GM13977 (cell line): ENCODE measurements at regions not wholly inside any gene's neighbourhood (a gene's known extent, or its start where the extent isn't known, plus 50 kb on each side); places are given as distances from the start of the nearest gene placed in this dataset.

Source experiments
- DNase-seq: peaks from one replicate; pipeline ENCODE4 v3.0.0; 2012; ENCODE audit warnings: low spot score
- CTCF ChIP-seq: IDR thresholded peaks from 2 replicates; pipeline ENCODE4 v1.5.1; 2012; ENCODE audit warnings: mild to moderate bottlenecking, control low read depth; ENCODE audit not compliant: insufficient read depth; ENCODE audit errors: extremely low read depth, missing control alignments
- in situ Hi-C: fragments of 300-500 bp; cut with MboI; formaldehyde crosslinking; loops from one replicate; pipeline ENCODE4 v1.12.0; 2022; ENCODE audit warnings: low sequenced_read_pairs, low pct_unique_long_range_greater_than_20kb, mixed read lengths, inconsistent platforms; ENCODE audit not compliant: unreplicated experiment

GRCh38 chrY:8422906-8423305 is 914.4 kb upstream of the TSPY4 start:
- in situ Hi-C loops: no loop called here
- no peak for DNase-seq
- TF ChIP-seq CTCF: no peak

- in situ Hi-C loops: no loop called here
These were observed 910.8 kb upstream of the TSPY4 start for GRCh38 chrY:8426433-8426832.

GRCh38 chrY:8437510-8437909 is 899.8 kb upstream of the TSPY4 start:
- TF ChIP-seq CTCF: no peak
- no peak for DNase-seq
- in situ Hi-C loops: no loop called here

More at GRCh38 chrY:8426433-8426832, 910.8 kb upstream of the TSPY4 start:
- no peak for TF ChIP-seq CTCF
- DNase-seq: no peak

- DNase-seq: no peak
- TF ChIP-seq CTCF: no peak
- in situ Hi-C loops: no loop called here
These were observed 895.2 kb upstream of the TSPY4 start for GRCh38 chrY:8442097-8442496.

GRCh38 chrY:8452963-8453362 is 884.3 kb upstream of the TSPY4 start:
- no peak for TF ChIP-seq CTCF
- in situ Hi-C loops: no loop called here
- DNase-seq: no peak

GRCh38 chrY:8466813-8467212 is 870.5 kb upstream of the TSPY4 start:
- no peak for TF ChIP-seq CTCF
- in situ Hi-C loops: no loop called here
- no peak for DNase-seq

GRCh38 chrY:8470249-8470648 is 867.0 kb upstream of the TSPY4 start:
- no peak for DNase-seq

More at GRCh38 chrY:8470249-8470648, 867.0 kb upstream of the TSPY4 start:
- no peak for TF ChIP-seq CTCF
- in situ Hi-C loops: no loop called here
